HUES48 (cell line): ENCODE measurements at regions not wholly inside any gene's neighbourhood (a gene's known extent, or its start where the extent isn't known, plus 50 kb on each side); places are given as distances from the start of the nearest gene placed in this dataset.
"Not testable (repeated sequence)": the region's sequence is repeated elsewhere in the genome, so short reads cannot be mapped to it uniquely, and the experiment has no call there.

Experiments
- H3K27ac ChIP-seq: one replicate; pipeline ENCODE4 v1.7.0; 2013; ENCODE audit warnings: low read depth, low read length, inconsistent platforms
- H3K27me3 ChIP-seq: 2 replicates; pipeline ENCODE4 v1.6.1; 2013; ENCODE audit warnings: mild to moderate bottlenecking, low read length; ENCODE audit not compliant: control insufficient read depth, insufficient read depth
- H3K36me3 ChIP-seq: 2 replicates; pipeline ENCODE4 v1.6.1; 2013; ENCODE audit warnings: low read length; ENCODE audit not compliant: control insufficient read depth, insufficient read depth
- H3K4me1 ChIP-seq: 2 replicates; pipeline ENCODE4 v1.6.1; 2013; ENCODE audit warnings: mild to moderate bottlenecking, low read length; ENCODE audit not compliant: control insufficient read depth, insufficient read depth
- H3K4me3 ChIP-seq: 2 replicates; pipeline ENCODE4 v1.5.1; 2013; ENCODE audit warnings: mild to moderate bottlenecking, low read depth, low read length
- H3K9ac ChIP-seq: 2 replicates; pipeline ENCODE4 v1.6.1; 2013; ENCODE audit warnings: mild to moderate bottlenecking, low read depth, low read length, moderate library complexity
- H3K9me3 ChIP-seq: 2 replicates; pipeline ENCODE4 v1.6.1; 2013; ENCODE audit warnings: low read length; ENCODE audit not compliant: control insufficient read depth, insufficient read depth

DNA sequence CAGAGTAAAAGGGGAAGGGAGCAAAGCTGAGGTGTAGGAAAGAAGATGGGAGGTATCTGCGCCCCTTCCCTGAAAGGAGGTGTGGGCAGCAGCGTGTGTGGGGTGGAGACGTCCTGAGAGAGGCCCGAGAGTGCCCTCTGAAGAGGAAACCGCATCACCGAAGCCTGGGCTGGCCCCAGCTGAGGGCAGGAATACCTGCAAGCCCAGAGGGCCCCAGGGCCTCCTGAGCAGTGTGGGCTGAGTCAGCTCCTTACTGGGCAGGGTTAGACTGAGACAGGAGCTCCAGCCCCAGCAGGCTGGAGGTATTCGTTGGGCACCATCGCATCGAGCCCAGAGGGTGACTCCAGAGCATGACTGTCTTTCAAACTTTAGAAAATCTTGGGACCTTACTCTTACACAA, 534.0 kb upstream of the B3GAT1 start:
- Histone ChIP-seq H3K4me3 (no peak overlapping the region), H3K27ac (no peak overlapping the region), H3K36me3 (no peaks in the 10 kb centered on the region), H3K4me1 (peaks cover 14% of the 10 kb centered on the region), H3K9me3 (no peaks in the 10 kb centered on the region), H3K27me3 (no peaks in the 10 kb centered on the region; the same call in 1 of the 2 replicates), H3K9ac (no peak overlapping the region)

DNA sequence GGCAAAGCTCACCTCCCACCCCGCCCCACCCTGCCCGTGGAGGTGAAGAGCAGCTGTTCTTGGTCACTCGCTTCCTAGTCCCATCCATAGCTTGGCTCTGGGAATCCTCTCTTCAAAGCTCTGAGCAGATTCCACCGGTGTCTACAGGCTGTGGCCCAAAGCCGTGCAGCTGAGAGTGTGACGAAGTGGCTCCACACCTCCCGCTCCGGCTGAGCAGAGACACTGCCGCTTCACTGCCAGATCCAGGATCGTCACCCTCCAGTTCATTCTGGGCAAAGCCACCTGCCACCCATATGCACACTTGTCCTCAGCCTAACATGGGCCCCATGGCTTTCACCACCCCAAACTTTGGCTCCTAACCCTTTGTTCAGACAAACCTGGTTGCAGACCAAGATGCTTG, 532.9 kb upstream of the B3GAT1 start:
- Histone ChIP-seq H3K9ac (no peak overlapping the region), H3K4me3 (no peak overlapping the region), H3K27ac (no peak overlapping the region), H3K27me3 (no peaks in the 10 kb centered on the region; the same call in 1 of the 2 replicates), H3K36me3 (no peaks in the 10 kb centered on the region), H3K4me1 (peaks cover 16% of the 10 kb centered on the region), H3K9me3 (no peaks in the 10 kb centered on the region)

DNA sequence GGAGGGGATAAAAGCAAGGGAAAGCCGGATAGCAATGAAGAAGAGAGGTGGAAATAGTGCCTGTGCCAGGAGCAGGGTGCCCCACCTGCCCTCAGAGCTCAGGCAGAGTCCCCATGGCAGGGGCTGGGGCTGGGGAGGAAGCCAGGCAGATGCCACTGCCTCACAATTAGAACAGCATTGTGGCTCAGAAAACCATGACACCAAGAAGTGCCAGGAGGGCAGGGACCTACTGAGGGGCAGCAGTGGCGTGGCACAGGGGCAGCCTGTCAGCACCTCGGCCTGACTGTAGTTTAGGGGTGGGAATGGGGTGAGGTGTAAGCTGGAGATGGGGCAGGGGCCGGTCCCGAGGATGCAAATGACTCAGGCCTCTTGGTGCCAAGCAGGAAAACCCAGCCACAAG, 532.1 kb upstream of the B3GAT1 start:
- no peak overlapping the region for H3K4me3 ChIP-seq
- no peak overlapping the region for H3K27ac ChIP-seq
- H3K4me1 ChIP-seq: peaks cover 20% of the 10 kb centered on the region
- H3K9ac ChIP-seq: no peak overlapping the region
- no peaks in the 10 kb centered on the region for H3K36me3 ChIP-seq
- H3K9me3 ChIP-seq: no peaks in the 10 kb centered on the region
- no peaks in the 10 kb centered on the region; the same call in 1 of the 2 replicates for H3K27me3 ChIP-seq

DNA sequence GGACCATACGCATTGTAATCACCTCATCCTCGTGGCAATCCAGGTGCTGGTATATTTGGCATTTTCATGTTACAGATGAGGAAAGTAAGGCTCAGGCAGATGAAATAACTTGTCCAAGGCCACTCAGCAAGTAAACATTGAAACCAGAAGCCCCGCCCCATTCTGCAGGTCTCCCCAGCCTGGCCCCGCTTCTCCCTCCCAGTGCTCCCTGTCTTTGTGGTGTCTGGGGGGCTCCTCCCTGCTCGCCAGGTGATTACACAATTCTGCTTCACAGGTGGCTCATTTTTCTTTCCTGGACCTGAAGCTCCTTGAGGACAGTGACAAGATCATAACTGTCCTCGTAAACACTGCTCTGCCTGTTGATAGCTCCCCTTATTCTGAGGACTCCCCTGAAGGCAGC, 531.5 kb upstream of the B3GAT1 start:
- Histone ChIP-seq H3K27ac (no peak overlapping the region), H3K9me3 (no peaks in the 10 kb centered on the region), H3K4me3 (no peak overlapping the region), H3K27me3 (no peaks in the 10 kb centered on the region; the same call in 1 of the 2 replicates), H3K36me3 (no peaks in the 10 kb centered on the region), H3K4me1 (peaks cover 20% of the 10 kb centered on the region), H3K9ac (no peak overlapping the region)

DNA sequence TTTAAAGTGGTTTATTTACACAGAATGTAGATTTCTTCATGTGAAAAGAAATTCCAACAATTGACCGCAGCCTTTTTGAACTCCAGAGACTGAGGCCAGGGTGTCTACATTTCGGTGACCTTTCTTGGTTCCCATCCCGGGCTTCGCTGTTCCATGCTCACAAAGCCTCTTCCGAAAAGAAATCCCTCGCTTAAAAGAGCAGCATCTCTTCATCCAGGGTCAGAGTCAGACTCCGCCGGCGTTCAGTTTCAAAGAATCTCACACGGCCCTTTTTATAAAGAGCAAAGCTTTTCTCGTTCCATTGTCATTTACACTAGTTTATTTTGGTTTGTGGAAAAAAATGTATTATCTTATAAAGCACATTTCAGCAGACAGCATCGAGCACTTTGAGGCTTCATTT, 530.6 kb upstream of the B3GAT1 start:
- H3K36me3 ChIP-seq: no peaks in the 10 kb centered on the region

DNA sequence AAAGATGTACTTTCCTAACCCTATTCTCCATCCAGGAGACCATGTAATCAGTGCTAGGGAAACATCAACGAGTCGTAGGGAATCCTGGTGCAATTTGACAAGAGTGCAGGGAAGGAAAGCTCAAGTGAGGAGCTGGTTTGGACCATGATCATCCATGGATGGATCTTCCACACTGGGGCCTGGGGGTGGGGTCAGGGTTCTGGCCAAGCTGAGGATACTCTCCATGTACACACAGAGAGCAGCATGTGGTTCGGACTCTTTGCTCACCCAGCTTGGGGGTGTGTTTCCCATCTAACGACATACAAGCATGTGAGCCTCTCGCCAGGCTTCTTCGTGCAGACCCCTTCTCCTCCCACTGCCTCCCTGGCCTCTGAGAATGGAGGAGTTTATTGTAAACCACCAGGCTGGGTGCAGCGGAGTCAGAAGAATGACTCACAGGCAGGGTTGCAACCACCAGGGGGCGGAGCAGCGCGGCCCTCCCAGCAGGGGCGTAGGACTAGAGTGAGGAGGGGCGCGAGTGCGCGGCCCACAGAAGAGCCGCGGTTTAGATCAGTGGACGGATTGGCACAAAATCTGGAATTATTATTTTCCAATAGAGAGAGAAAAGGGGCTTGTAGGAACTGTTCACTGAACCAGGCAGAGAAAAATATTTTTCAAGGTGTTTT, 530.0 kb upstream of the B3GAT1 start:
- H3K27me3 ChIP-seq, H3K9ac ChIP-seq, H3K4me3 ChIP-seq, H3K36me3 ChIP-seq, H3K27ac ChIP-seq, H3K9me3 ChIP-seq: not testable (repeated sequence)
- H3K4me1 ChIP-seq: peaks cover 20% of the 10 kb centered on the region

More for the DNA sequence above, 530.6 kb upstream of the B3GAT1 start:
- no peaks in the 10 kb centered on the region for H3K9me3 ChIP-seq
- no peak overlapping the region for H3K27ac ChIP-seq
- H3K4me3 ChIP-seq: no peak overlapping the region
- H3K27me3 ChIP-seq: no peaks in the 10 kb centered on the region; the same call in 1 of the 2 replicates
- no peak overlapping the region for H3K9ac ChIP-seq
- H3K4me1 ChIP-seq: peaks cover 20% of the 10 kb centered on the region

DNA sequence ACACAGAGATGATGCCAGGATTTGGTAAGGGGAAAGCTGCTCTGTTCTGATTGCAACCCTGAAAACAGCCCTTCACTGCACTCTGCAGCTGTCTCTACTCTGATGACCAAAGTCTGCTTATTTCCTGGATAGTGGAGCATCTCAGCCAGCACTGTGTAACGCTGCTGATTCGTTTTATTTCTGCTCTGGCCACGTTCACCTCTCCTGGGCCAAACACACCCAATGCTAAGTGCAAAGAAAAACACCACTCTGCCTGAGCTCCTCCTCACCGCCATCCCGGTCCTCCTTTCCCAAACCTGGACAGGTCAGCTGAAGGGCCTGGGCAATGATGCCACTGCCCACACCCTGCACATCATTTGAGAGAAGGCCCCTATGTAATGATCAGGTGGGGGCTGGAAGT, 529.3 kb upstream of the B3GAT1 start:
- peaks cover 20% of the 10 kb centered on the region for H3K4me1 ChIP-seq
- H3K36me3 ChIP-seq: no peaks in the 10 kb centered on the region
- H3K9ac ChIP-seq: no peak overlapping the region
- H3K27me3 ChIP-seq: no peaks in the 10 kb centered on the region; the same call in 1 of the 2 replicates
- no peak overlapping the region for H3K27ac ChIP-seq
- no peak overlapping the region for H3K4me3 ChIP-seq
- no peaks in the 10 kb centered on the region for H3K9me3 ChIP-seq

DNA sequence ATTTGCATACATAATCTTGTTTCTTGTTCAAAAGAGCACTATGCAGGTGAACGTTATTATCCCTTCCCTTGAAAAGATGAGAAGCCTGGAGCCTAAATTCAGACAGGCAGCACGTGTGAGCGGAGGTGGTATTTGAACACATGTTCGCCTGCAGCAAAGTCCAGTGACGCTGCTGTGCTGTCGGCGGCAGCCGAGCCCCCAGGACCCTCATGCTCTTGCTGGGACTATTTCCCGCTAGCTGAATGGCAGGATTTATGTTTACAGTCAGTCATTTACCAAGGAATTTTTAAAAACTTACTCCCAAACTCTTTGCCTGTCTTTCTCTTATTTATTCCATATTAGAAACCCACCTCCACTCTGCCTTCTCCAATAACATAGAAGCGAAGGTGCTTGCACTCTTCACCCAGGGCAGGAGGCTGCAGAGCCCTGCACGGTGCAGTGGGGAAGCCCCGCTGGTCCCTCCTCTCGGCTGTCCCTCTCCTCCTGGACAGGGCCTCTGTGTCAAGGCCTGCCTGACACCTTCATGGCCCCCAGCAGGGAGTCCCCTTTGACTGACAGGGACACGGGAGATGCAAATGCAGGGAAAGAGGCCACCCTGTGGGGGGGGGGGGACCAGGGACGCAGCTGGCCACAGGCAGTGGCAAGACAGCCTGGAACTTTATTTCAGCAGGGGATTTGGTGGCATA, 528.5 kb upstream of the B3GAT1 start:
- Histone ChIP-seq H3K27me3 (no peaks in the 10 kb centered on the region; the same call in 1 of the 2 replicates), H3K4me3 (no peak overlapping the region), H3K4me1 (peaks cover 20% of the 10 kb centered on the region), H3K27ac (no peak overlapping the region), H3K36me3 (no peaks in the 10 kb centered on the region), H3K9ac (no peak overlapping the region), H3K9me3 (no peaks in the 10 kb centered on the region)

DNA sequence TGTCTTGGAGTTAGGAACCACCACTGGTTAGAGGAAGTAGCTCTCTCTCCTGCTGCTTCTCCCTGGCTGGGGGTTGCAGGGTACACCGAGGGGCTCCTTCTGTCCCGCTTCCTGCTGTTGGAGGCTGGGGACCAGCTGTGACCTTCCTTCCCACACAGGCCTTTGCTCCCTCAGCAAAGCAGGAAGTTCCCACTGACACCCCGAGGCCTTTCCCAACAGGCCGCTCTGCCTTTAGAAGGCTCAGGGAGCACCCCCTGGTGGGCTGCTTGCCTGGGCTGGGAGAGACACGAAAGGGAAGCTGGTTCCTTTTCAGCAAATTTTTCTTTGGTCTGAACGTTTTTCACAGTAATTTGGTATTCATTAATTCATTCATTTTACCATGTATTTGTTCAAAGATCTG, 527.9 kb upstream of the B3GAT1 start:
- no peaks in the 10 kb centered on the region for H3K27me3 ChIP-seq
- no peaks in the 10 kb centered on the region for H3K9me3 ChIP-seq
- peaks cover 20% of the 10 kb centered on the region for H3K4me1 ChIP-seq
- no peak overlapping the region for H3K27ac ChIP-seq
- no peak overlapping the region for H3K4me3 ChIP-seq
- no peaks in the 10 kb centered on the region for H3K36me3 ChIP-seq
- H3K9ac ChIP-seq: no peak overlapping the region

DNA sequence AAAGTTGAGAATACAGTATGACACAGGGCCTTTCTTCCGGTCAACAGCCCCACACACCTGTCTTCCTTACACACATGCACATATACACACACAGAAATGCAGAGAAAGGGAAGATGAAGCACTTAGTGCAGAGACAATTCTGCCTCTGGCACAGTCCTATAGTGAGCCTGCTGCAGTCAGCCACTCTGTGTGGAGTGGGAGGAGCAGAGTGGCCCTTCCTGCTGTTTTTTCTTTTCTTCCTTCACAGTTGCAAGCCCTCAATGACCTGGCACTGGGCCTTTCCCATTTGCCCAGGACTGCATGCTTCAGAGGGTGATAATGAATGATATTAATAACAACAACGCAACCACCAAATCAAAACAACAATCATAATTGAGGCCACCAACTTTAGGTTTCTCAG, 527.0 kb upstream of the B3GAT1 start:
- H3K9me3 ChIP-seq: no peaks in the 10 kb centered on the region
- H3K4me1 ChIP-seq: peaks cover 20% of the 10 kb centered on the region
- H3K9ac ChIP-seq: no peak overlapping the region
- no peaks in the 10 kb centered on the region for H3K36me3 ChIP-seq
- no peak overlapping the region for H3K4me3 ChIP-seq
- no peaks in the 10 kb centered on the region for H3K27me3 ChIP-seq
- H3K27ac ChIP-seq: no peak overlapping the region

DNA sequence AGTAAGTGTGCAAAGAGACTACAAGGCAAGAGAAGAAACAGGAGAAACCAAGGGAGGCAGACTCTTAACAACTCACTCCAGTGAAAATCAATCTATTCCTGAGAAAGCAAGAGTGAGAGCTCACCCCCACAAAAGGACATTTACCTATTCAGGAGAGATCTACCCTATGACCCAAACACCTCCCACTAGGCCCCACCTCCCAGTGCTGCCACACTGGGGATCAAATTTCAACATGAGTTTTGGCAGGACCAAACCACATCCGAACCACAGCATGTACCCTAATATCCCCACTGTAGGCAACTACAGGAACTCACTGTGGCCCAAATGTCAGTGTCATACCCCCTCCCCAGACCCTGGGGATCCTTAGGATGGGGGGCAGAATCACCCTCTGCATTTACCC, 526.2 kb upstream of the B3GAT1 start:
- Histone ChIP-seq H3K4me1 (peaks cover 20% of the 10 kb centered on the region), H3K36me3 (no peaks in the 10 kb centered on the region), H3K27ac (no peak overlapping the region), H3K9me3 (no peaks in the 10 kb centered on the region), H3K27me3 (no peaks in the 10 kb centered on the region), H3K9ac (no peak overlapping the region), H3K4me3 (no peak overlapping the region)
